MM.1S (cell line): ENCODE measurements at regions not wholly inside any gene's neighbourhood (a gene's known extent, or its start where the extent isn't known, plus 50 kb on each side); places are given as distances from the start of the nearest gene placed in this dataset.

ENCODE experiments used
- DNase-seq: peaks from one replicate; pipeline ENCODE4 v3.0.0-alpha.2; 2015
- H2AFZ ChIP-seq: fragments of 300-600 bp; sonication (generic); 2 replicates; pipeline ENCODE4 v1.6.0; 2016; ENCODE audit warnings: antibody characterized with exemption, low read length
- H3F3A ChIP-seq: fragments of 300-600 bp; sonication (generic); 2 replicates; pipeline ENCODE4 v1.6.1; 2016; ENCODE audit warnings: mild to moderate bottlenecking, antibody characterized with exemption, low read length, moderate library complexity, mixed read lengths; ENCODE audit not compliant: insufficient read depth
- H3K27ac ChIP-seq: fragments of 300-600 bp; sonication (generic); 2 replicates; pipeline ENCODE4 v1.5.1; 2016; ENCODE audit warnings: mild to moderate bottlenecking, low read length
- H3K27me3 ChIP-seq: fragments of 300-600 bp; sonication (generic); replicated peaks from 2 replicates; pipeline ENCODE4 v1.6.0; 2016; ENCODE audit warnings: low read length; ENCODE audit not compliant: insufficient read depth
- H3K36me3 ChIP-seq: fragments of 300-600 bp; sonication (generic); replicated peaks from 2 replicates; pipeline ENCODE4 v1.6.1; 2016; ENCODE audit warnings: mild to moderate bottlenecking, low read length, mixed read lengths; ENCODE audit not compliant: insufficient read depth
- H3K4me1 ChIP-seq: fragments of 300-600 bp; sonication (generic); 2 replicates; pipeline ENCODE4 v1.6.1; 2016; ENCODE audit warnings: low read length, mixed read lengths
- H3K4me2 ChIP-seq: fragments of 300-600 bp; sonication (generic); 2 replicates; pipeline ENCODE4 v1.6.0; 2016; ENCODE audit warnings: low read depth, low read length
- H3K4me3 ChIP-seq: fragments of 300-600 bp; sonication (generic); 2 replicates; pipeline ENCODE4 v1.5.1; 2016; ENCODE audit warnings: low read length, mixed read lengths
- H3K79me2 ChIP-seq: fragments of 300-600 bp; sonication (generic); 2 replicates; pipeline ENCODE4 v1.6.1; 2016; ENCODE audit warnings: mixed run types, low read length, mixed read lengths
- H3K9ac ChIP-seq: fragments of 300-600 bp; sonication (generic); 2 replicates; pipeline ENCODE4 v1.6.1; 2016; ENCODE audit warnings: low read length, mixed read lengths
- H3K9me2 ChIP-seq: fragments of 300-600 bp; sonication (generic); replicated peaks from 2 replicates; pipeline ENCODE4 v1.6.1; 2016; ENCODE audit warnings: mild to moderate bottlenecking, low read length, mixed read lengths; ENCODE audit not compliant: insufficient read depth
- H3K9me3 ChIP-seq: fragments of 300-600 bp; sonication (generic); replicated peaks from 2 replicates; pipeline ENCODE4 v1.6.1; 2016; ENCODE audit warnings: mild to moderate bottlenecking, low read length, mixed read lengths; ENCODE audit not compliant: insufficient read depth
- H4K20me1 ChIP-seq: fragments of 300-600 bp; sonication (generic); 2 replicates; pipeline ENCODE4 v1.6.1; 2016; ENCODE audit warnings: mild to moderate bottlenecking, low read length, moderate library complexity, mixed read lengths; ENCODE audit not compliant: insufficient read depth
- CTCF ChIP-seq: fragments of 300-600 bp; sonication (generic); IDR thresholded peaks from 2 replicates; pipeline ENCODE4 v1.5.1; 2016; ENCODE audit warnings: antibody characterized with exemption, low read length, mixed read lengths
- EZH2 ChIP-seq: fragments of 300-600 bp; sonication (generic); optimal IDR thresholded peaks from 2 replicates; pipeline ENCODE3; 2017; ENCODE audit warnings: low read depth, mild to moderate bottlenecking, antibody characterized with exemption, low read length, mixed read lengths
- EZH2phosphoT487 ChIP-seq: fragments of 300-600 bp; sonication (generic); IDR thresholded peaks from 2 replicates; pipeline ENCODE4 v1.6.1; 2018; ENCODE audit warnings: antibody characterized with exemption, low read length

- Histone ChIP-seq H3K4me1 (no peaks in the 10 kb centered on the region), H3K36me3 (no peaks in the 10 kb centered on the region), H4K20me1 (no peaks in the 10 kb centered on the region), H2AFZ (no peak overlapping the region), H3K27ac (no peak overlapping the region), H3K27me3 (no peaks in the 10 kb centered on the region), H3K9me2 (no peaks in the 10 kb centered on the region), H3K79me2 (no peaks in the 10 kb centered on the region), H3K4me2 (no peak overlapping the region), H3K4me3 (no peak overlapping the region), H3K9ac (no peak overlapping the region), H3K9me3 (no peaks in the 10 kb centered on the region), H3F3A (no peaks in the 10 kb centered on the region)
- TF ChIP-seq EZH2 (no peak), EZH2phosphoT487 (no peak), CTCF (no peak)
- no peak for DNase-seq
These were observed 805.6 kb upstream of the EEF2KMT start for GRCh38 chr16:5903153-5903552.

- Histone ChIP-seq H3K27me3 (no peaks in the 10 kb centered on the region), H3K4me3 (no peak overlapping the region), H2AFZ (no peak overlapping the region), H3K9me3 (no peaks in the 10 kb centered on the region), H3F3A (no peaks in the 10 kb centered on the region), H3K79me2 (no peaks in the 10 kb centered on the region), H3K9ac (no peak overlapping the region), H4K20me1 (no peaks in the 10 kb centered on the region), H3K9me2 (no peaks in the 10 kb centered on the region), H3K36me3 (no peaks in the 10 kb centered on the region), H3K4me2 (no peak overlapping the region), H3K27ac (no peak overlapping the region), H3K4me1 (no peaks in the 10 kb centered on the region)
- TF ChIP-seq CTCF = no peak
- TF ChIP-seq EZH2phosphoT487 = no peak
- DNase-seq = no peak
These were observed 802.5 kb upstream of the EEF2KMT start for GRCh38 chr16:5900046-5900445.

GRCh38 chr16:5895976-5896375 lies 798.4 kb upstream of the EEF2KMT start:
- Histone ChIP-seq H2AFZ (no peak overlapping the region), H3K4me1 (no peaks in the 10 kb centered on the region), H4K20me1 (no peaks in the 10 kb centered on the region), H3K9me3 (no peaks in the 10 kb centered on the region), H3K9ac (no peak overlapping the region), H3K36me3 (no peaks in the 10 kb centered on the region), H3K27me3 (no peaks in the 10 kb centered on the region), H3K4me3 (no peak overlapping the region), H3K27ac (no peak overlapping the region), H3F3A (no peaks in the 10 kb centered on the region), H3K4me2 (no peak overlapping the region), H3K79me2 (no peaks in the 10 kb centered on the region), H3K9me2 (no peaks in the 10 kb centered on the region)
- no peak for DNase-seq
- TF ChIP-seq CTCF (no peak), EZH2 (no peak), EZH2phosphoT487 (no peak)
